OCI-LY3 (cell line): ENCODE measurements at regions not wholly inside any gene's neighbourhood (a gene's known extent, or its start where the extent isn't known, plus 50 kb on each side); places are given as distances from the start of the nearest gene placed in this dataset.

Experiments
- H2AFZ ChIP-seq: fragments of 200-600, 300-600 bp; shearing (Covaris generic); 2 replicates; pipeline ENCODE4 v1.6.0; 2014; ENCODE audit warnings: antibody characterized with exemption, low read depth, low read length
- H3K27ac ChIP-seq: fragments of 200-600, 300-600 bp; sonication (generic); 2 replicates; pipeline ENCODE4 v1.5.1; 2014; ENCODE audit warnings: mild to moderate bottlenecking, low read length, moderate library complexity, mixed read lengths
- H3K27me3 ChIP-seq: fragments of 200-600, 300-600 bp; sonication (generic); 2 replicates; pipeline ENCODE4 v1.6.1; 2014; ENCODE audit warnings: low read depth, low read length, mixed read lengths
- H3K36me3 ChIP-seq: fragments of 200-600, 300-600 bp; sonication (generic); replicated peaks from 2 replicates; pipeline ENCODE3; 2014; ENCODE audit warnings: low read depth, low read length, mixed read lengths
- H3K4me1 ChIP-seq: fragments of 300-600, 200-600 bp; sonication (generic); 2 replicates; pipeline ENCODE4 v1.6.1; 2014; ENCODE audit warnings: low read length, mixed read lengths
- H3K4me2 ChIP-seq: fragments of 200-600, 300-600 bp; sonication (generic); 2 replicates; pipeline ENCODE4 v1.6.1; 2014; ENCODE audit warnings: low read length, mixed read lengths
- H3K4me3 ChIP-seq: fragments of 300-600, 200-600 bp; sonication (generic); 2 replicates; pipeline ENCODE4 v1.5.1; 2014; ENCODE audit warnings: antibody characterized with exemption, mild to moderate bottlenecking, low read length, moderate library complexity
- H3K79me2 ChIP-seq: fragments of 300-600, 200-600 bp; shearing (Covaris generic); 2 replicates; pipeline ENCODE4 v1.6.1; 2014; ENCODE audit warnings: mild to moderate bottlenecking, low read length, mixed read lengths
- H3K9ac ChIP-seq: fragments of 300-600, 200-600 bp; shearing (Covaris generic); 2 replicates; pipeline ENCODE4 v1.6.0; 2014; ENCODE audit warnings: mild to moderate bottlenecking, low read length, moderate library complexity
- H3K9me3 ChIP-seq: fragments of 200-600, 300-600 bp; shearing (Covaris generic); 2 replicates; pipeline ENCODE4 v1.6.1; 2014; ENCODE audit warnings: low read length, mixed read lengths; ENCODE audit not compliant: insufficient read depth
- H4K20me1 ChIP-seq: fragments of 200-600, 300-600 bp; sonication (generic); 2 replicates; pipeline ENCODE4 v1.6.1; 2016; ENCODE audit warnings: low read length, mixed read lengths; ENCODE audit not compliant: insufficient read depth
- CTCF ChIP-seq: fragments of 200-600, 300-600 bp; sonication (generic); IDR thresholded peaks from 2 replicates; pipeline ENCODE4 v1.5.1; 2014; ENCODE audit warnings: antibody characterized with exemption, low read length, low read depth
- EZH2phosphoT487 ChIP-seq: fragments of 200-600 bp; shearing (Covaris generic); IDR thresholded peaks from 2 replicates; pipeline ENCODE4 v1.6.1; 2018; ENCODE audit warnings: antibody characterized with exemption, mixed run types, low read depth

GRCh38 chrX:78534221-78534620, 124.9 kb downstream of the RTL3 start:
- H3K4me2 ChIP-seq: no peak overlapping the region
- no peak for TF ChIP-seq CTCF
- no peak for TF ChIP-seq EZH2phosphoT487
- no peaks in the 10 kb centered on the region for H3K27me3 ChIP-seq
- no peak overlapping the region for H3K9ac ChIP-seq
- H3K79me2 ChIP-seq: no peaks in the 10 kb centered on the region
- no peaks in the 10 kb centered on the region for H3K9me3 ChIP-seq
- H2AFZ ChIP-seq: no peak overlapping the region
- H3K27ac ChIP-seq: no peak overlapping the region
- no peak overlapping the region for H3K4me3 ChIP-seq
- peaks cover 5% of the 10 kb centered on the region for H3K4me1 ChIP-seq
- no peaks in the 10 kb centered on the region for H4K20me1 ChIP-seq
- H3K36me3 ChIP-seq: no peaks in the 10 kb centered on the region

GRCh38 chrX:78532363-78532762, 126.8 kb downstream of the RTL3 start:
- H3K27me3 ChIP-seq: no peaks in the 10 kb centered on the region
- no peaks in the 10 kb centered on the region for H3K79me2 ChIP-seq
- H3K36me3 ChIP-seq: no peaks in the 10 kb centered on the region
- TF ChIP-seq EZH2phosphoT487: no peak
- no peak for TF ChIP-seq CTCF
- H3K9ac ChIP-seq: no peak overlapping the region
- H2AFZ ChIP-seq: 0 out of 2 replicates have a peak overlapping the region, but pooled peaks have one; percentile 21
- H3K4me1 ChIP-seq: peaks cover 5% of the 10 kb centered on the region
- H4K20me1 ChIP-seq: no peaks in the 10 kb centered on the region
- no peak overlapping the region for H3K27ac ChIP-seq
- H3K9me3 ChIP-seq: no peaks in the 10 kb centered on the region
- H3K4me3 ChIP-seq: no peak overlapping the region
- no peak overlapping the region for H3K4me2 ChIP-seq

GRCh38 chrX:78527818-78528217, 131.3 kb downstream of the RTL3 start:
- no peak overlapping the region for H3K9ac ChIP-seq
- no peaks in the 10 kb centered on the region for H3K9me3 ChIP-seq
- no peaks in the 10 kb centered on the region for H4K20me1 ChIP-seq
- no peak overlapping the region for H3K4me2 ChIP-seq
- H3K79me2 ChIP-seq: no peaks in the 10 kb centered on the region
- H3K4me3 ChIP-seq: no peak overlapping the region
- H3K27me3 ChIP-seq: no peaks in the 10 kb centered on the region
- TF ChIP-seq EZH2phosphoT487 (no peak), CTCF (no peak)
- peaks cover 5% of the 10 kb centered on the region for H3K4me1 ChIP-seq
- no peak overlapping the region for H3K27ac ChIP-seq
- H2AFZ ChIP-seq: no peak overlapping the region
- no peaks in the 10 kb centered on the region for H3K36me3 ChIP-seq

- H3K27ac ChIP-seq: no peak overlapping the region
- no peaks in the 10 kb centered on the region for H4K20me1 ChIP-seq
- no peak overlapping the region for H3K4me3 ChIP-seq
- no peak overlapping the region for H2AFZ ChIP-seq
- TF ChIP-seq CTCF: no peak
- no peak for TF ChIP-seq EZH2phosphoT487
- no peaks in the 10 kb centered on the region for H3K79me2 ChIP-seq
- H3K27me3 ChIP-seq: no peaks in the 10 kb centered on the region
- no peak overlapping the region for H3K4me2 ChIP-seq
- no peaks in the 10 kb centered on the region for H3K9me3 ChIP-seq
- H3K4me1 ChIP-seq: peaks cover 4% of the 10 kb centered on the region
- no peaks in the 10 kb centered on the region for H3K36me3 ChIP-seq
- H3K9ac ChIP-seq: no peak overlapping the region
Measured at GRCh38 chrX:78527263-78527662, 131.9 kb downstream of the RTL3 start.
